Caki2 (cell line): ENCODE measurements at regions not wholly inside any gene's neighbourhood (a gene's known extent, or its start where the extent isn't known, plus 50 kb on each side); places are given as distances from the start of the nearest gene placed in this dataset.

Experiments used
- DNase-seq: peaks from one replicate; pipeline ENCODE4 v3.0.0-alpha.2; 2015; ENCODE audit warnings: low read depth
- in situ Hi-C: cut with HindIII; loops from 2 replicates; pipeline ENCODE4 v1.10.0; 2016; ENCODE audit warnings: low sequenced_read_pairs, low pct_unique_long_range_greater_than_20kb, mixed read lengths

DNA sequence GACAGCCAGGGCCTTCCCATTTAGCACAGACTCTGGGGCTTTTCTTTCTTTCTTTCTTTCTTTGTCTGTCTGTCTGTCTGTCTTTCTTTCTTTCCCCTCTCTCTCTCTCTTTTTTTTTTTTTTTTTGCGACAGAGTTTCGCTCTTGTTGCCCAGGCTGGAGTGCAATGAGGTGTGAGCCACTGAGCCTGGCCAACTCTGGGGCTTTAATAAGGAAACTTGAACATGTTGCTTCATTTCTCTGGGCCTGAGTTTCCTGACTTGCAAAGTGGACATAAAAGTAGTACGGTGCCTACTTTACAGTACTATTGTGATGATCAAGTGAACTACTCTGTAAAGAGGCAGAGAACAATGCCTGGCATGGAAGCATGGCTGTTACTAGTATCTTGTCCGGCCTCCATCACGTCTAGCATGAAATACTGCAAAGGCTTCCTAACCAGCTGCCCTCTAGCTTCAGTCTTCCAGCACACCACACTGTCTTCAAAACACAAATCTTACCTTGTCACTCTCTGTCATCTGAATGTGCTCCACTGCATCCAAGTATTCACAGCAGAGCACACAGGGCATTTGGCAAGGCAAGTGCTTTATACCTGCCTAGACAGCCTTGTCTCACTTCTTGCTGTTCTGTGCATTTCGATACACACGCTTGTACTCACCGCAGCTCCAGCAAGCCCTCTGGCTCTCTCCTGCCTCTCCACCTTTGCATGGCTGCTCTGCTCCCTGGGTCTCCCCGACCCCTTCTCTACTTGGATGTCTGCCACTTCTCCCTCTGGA lies 96.7 kb downstream of the IRF2BPL start:
- DNase-seq: no peak
- in situ Hi-C loops: no loop called here

DNA sequence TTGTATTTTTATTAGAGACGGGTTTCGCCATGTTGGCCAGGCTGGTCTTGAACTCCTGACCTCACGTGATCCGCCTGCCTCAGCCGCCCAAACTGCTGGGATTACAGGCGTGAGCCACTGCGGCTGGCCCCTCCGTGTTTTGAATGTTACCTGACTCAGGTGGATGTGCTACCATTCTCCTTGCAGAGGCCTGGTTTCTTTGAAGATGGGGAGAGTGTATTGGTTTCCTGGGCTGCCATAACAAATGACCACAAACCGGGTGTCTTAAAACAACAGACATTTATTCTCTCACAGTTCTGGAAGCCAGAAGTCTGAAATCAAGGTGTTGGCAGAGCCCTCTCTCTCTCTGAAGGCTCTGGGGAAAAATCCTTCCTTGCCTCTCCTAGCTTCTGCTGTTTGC lies 98.0 kb downstream of the IRF2BPL start:
- in situ Hi-C loops: no loop called here
- no peak for DNase-seq

DNA sequence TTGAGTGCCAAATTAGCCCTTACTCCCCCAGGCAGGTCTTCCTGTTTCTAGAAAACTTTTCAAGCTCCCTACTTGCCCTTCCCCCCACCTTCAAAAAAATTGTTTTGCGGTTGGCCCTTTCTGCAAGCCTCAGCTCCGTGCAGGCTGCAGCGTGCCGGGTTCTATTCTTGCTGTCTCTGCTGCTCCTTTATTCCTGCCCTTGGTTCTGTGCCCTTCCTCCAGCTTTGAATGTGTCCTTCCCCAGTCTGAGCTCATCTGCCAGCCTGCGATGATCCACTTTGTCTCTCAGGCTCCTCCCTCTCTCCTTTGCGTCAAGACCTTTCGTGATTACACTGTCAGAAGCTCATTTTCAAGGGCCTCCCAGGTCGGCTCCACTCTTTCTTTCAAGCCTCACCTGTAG lies 98.6 kb downstream of the IRF2BPL start:
- DNase-seq: no peak
- in situ Hi-C loops: no loop called here

DNA sequence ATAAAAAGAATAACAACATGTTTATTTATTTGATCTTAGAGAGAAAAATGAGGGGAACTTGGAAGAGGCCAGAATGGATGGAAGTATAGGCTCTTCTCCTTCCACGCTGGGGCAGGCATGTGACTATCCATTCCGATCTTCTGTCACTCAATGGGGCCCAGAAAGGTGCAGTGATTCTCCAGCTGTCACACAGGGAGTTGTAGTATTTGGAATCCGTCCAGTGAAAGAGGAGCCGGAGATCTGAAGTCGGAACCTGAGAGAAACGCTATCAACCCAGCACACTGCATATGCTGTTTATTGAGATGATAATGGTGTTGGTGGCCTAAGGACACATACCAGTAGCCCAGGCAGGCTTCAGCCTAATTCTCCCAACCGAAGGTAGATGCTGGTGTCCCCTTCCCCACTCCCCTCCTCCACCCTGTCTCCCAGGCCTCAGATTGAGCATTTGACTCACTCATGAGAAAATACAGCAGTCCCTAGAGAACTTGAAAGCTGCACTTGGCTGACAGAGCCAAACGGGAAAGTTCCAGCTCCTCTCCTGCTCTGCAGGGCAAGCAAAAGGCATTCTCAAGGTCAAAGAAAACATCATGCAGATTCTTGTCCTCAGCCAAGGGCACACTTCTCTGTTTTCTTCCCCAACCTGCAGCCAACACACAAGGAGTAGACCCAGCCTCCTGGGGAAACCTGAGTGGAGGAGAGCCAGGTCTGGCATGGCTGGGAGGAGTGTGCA lies 100.4 kb downstream of the IRF2BPL start:
- no peak for DNase-seq
- in situ Hi-C loops: no loop called here

DNA sequence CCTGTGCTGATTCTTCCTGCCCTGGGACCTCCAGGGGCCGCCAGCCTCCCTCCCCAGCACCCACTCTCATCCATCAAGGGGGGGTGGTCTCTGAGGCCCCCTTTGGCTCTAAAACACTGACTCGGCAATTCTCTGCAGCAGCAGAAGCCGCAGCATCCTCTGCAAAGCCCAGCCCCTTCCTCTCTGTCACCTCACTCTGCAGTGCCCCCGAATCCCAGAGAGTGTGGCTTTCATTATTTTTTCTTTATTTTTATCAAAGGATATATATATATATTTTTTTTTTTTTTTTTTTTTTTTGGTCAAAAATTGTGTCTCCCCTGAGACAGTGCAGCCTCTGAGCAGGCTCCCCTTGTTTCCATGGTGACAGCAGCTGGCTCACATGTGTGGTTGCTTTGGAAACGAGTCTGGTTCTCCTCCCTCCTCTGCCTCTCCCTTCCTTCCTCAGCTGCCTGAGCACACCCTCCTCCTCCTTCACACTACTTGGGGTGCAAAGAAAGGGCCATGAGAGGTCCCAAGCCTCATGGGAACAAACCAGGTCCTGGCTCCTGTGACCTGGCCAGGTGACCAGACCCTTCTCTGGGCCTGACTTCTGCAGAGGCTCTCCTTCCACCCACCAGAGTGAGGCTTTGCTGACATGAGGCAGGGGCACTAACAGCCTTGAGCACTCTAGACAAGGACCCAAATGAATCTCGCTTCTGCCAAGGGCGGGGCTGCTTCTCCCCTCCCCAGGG lies 100.5 kb downstream of the LRRC74A start:
- in situ Hi-C loops: no loop called here
- no peak for DNase-seq

DNA sequence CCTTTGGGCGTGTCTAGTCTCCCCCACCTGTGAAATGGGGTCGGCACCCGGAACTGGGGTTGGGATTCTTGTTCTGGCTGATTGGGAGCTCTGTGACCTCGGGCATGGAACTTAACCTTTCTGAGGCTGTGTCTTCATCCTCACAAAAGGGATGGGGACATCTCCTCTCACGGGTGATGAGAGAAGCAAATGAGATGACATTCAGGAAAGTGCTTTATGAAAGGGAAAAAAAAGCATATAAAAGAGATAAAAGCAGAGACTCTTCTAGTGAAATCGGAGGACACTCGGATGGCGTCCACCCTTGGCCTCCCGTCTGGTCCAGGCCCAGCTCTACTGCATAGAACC lies 98.9 kb downstream of the LRRC74A start:
- DNase-seq: no peak
- in situ Hi-C loops: no loop called here

DNA sequence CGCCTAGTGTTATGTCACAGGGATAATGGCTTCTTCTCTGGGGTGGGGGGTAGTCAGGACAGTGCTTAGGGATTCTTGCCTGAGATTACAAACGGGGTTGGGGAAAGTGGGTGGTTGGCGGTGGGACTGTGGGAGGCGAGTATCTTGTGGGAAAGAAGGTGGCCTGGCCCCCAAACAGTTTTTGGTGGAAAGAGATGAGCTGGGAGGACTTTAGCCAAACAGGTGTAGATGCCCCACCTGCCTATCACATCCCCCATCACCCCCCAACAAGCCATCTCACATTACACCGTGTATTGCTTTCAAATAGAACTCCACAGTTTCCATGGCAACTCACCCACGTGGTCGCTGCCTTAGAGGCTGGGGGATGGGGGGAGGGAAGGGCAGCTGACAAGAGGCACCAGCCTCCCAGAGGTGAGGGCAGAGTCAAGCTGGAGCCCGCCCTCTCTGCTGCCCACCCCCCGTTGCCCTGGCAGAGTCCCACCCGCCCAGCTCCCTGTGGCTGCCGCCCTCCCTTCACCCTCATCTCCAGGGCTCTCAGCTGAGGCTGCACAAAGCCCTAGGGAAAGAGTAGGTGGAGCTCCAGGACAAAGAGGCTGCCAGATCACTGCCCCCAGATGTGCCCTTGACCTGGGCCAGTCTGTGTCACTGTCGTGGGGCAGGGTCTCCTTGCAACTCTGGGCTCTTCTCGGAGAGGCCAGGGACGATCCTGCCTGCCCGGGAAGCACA lies 98.3 kb downstream of the LRRC74A start:
- DNase-seq: peak; percentile 69
- in situ Hi-C loops: no loop called here

DNA sequence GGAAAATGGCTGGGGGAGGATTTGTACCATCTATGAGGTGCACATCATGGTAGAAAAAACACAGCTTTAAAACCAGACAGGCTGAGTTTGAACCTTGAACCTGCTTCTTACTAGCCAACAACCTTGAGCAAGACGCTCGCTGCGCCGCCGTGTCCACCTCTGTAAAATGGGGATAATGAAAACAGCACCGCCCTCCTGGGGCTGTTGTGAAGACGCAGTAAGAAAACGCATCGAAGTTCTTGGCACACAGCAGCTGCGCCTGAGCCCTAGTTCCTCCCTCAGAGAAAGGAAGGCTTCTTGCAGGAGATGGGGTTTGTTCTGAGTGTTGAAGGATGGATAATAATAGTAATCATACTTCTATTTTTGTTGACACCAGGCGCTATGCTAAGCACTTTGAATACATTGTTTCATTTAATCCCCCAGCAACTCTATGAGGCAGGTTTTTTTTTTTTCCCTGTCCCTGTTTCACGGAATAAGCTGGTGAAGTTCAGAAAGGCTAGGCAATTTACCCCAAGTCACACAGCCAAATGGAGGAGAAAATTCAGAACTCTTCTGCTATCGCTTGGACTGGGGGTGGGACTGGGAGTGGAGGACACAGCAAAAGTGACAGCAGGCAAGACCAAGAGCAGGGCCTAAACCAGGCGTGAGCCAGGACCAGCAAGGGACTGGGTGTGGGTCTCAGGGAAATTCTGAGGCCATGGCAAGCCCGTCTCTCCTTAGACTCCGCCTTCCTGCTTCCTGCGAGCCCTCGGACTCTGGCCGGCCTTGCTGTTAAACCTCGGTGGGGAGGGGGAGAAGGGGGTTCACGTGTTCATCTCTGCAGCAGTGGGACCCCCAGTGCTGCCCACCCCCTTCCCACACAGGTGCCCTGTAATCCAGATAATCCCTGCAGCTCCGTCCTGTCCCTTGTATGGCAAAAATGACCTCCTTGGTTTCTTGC lies 97.5 kb downstream of the LRRC74A start:
- in situ Hi-C loops: no loop called here

DNA sequence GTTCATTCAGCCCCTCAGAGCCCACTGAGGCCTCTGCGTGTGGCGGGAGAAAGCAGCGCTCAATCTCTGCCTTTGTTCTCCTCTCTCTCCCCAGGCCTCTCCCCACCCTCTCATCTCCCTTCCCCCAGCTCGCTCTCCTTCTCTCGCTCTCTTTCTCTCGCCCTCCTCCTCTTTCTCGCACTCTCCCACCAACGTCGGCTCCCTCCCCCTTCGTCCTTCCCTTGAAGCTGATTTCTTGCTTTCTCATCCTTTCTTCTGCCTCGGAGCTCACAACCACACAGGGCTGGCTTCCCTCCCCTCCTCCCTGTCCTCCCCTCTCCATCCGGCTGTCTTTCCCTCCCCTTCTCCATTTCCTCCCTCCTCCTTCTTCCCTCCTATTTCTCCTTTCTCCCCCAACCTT lies 96.4 kb downstream of the LRRC74A start:
- DNase-seq: no peak
- in situ Hi-C loops: no loop called here

More for the DNA sequence above, 97.5 kb downstream of the LRRC74A start:
- DNase-seq: no peak

DNA sequence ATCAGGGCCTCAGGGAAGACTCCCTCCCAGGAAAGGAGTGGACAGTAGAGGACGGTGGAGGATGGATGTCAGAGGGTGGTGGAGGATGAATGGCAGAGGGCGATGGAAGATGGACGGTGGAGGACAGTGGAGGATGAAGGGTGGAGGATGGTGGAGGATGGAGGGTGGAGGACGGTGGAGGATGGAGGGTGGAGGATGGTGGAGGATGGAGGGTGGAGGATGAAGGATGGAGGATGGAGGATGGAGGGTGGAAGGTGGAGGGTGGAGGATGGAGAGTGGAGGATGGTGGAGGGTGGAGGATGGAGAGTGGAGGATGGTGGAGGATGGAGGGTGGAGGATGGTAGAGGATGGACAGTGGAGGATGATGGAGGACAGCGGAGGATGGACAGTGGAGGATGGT lies 95.9 kb downstream of the LRRC74A start:
- in situ Hi-C loops: no loop called here
- DNase-seq: no peak

DNA sequence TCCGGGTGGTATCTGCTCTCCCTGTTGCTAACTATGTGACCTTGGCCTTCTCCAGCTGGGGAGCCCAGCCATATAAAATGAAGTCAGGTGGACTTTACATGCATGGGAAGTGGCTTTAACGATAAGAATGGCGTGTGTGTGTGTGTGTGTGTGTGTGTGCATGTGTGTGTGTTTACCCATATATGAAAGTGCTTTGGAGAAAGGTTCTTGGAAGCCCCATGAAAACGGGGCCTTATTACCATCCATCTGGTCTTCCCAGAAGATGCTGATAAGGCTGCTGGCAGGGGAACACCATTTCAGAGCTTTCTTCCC lies 94.8 kb downstream of the LRRC74A start:
- in situ Hi-C loops: no loop called here

DNA sequence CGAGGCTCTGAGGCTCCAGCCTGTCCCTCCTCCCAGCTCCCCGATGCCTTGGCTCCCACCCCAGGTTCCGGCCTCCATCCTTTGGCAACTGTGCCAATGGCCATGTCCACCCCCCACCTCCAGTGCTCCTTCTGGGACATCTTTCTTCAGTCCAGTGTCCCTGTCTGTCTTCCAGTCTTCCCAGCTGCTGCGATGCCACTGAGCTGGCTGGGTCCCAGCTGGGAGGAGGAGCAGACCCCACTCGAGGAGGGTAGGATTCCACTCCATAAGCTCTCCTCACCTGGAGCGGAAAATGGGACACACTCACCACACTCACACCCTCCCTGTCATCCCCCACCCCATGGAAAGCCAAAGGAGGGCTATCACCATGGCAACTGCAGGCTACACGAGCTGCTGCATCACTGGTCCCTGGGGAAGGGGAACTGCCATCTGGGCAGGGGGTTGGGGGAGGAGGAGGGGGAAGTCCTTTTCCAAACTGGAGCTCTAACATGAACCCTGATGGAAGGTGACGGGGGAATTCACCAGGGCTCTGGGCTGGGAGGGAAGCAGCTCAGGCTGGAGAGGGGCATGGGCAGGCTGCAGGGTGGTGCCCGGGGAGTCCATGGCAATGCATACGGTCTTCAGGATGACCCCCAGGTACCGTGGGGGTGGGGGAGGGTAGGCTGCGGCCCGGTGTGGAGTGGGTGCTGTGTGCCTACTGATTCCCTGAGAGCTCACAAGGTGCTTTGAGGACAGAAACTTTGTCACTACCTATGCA lies 94.3 kb downstream of the LRRC74A start:
- no peak for DNase-seq
- in situ Hi-C loops: no loop called here

More for the DNA sequence above, 94.8 kb downstream of the LRRC74A start:
- DNase-seq: no peak

DNA sequence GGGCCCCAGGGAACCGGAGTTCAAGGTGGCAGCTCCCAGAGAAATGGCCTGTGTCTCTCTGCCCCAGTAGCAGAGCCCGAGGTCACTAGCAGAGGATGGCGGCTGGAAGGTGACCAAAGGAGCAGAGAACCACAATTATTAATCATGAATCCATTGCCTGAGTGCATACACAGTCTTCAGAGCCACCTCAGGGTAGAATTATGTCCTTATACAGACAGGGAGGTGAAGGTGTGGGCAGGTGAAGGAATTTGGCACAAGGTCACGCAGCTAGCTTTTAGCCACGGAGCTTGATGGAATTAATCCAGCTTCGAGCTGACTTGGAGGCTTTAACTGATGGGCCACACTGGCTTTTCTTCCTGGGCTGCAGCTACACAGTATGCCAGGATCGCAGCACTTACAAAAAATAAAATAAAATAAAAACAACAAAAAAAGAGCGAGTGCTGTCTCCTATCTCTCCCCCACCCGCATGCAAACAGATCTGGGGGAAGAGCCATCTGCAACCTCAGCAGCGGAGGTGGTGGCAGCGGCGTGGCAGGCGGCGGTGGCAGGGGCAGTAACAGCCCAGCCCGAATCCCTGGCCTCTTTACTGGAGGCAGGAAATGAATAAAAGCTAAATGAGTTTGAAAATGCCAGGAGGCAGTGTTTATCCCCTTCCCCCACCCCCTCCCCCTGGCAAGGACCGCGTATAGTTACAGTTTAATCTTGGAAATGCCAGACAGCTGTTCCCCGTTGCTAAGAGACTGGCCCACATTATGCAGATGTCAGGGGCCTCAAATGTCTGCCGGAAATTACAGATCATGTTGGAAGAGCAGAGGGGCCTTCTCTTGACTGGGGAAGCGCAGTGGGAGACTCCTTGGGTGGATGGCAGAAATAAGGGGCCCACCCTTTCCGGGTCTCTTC lies 93.5 kb downstream of the LRRC74A start:
- in situ Hi-C loops: no loop called here
- peak; percentile 84 for DNase-seq
